K562 (cell line): ENCODE measurements at regions not wholly inside any gene's neighbourhood (a gene's known extent, or its start where the extent isn't known, plus 50 kb on each side); places are given as distances from the start of the nearest gene placed in this dataset.

Experiments used
- ATF1 ChIP-seq, 2 experiments: fragments of 450-650 bp in 1 of 2; IDR thresholded peaks; 2 replicates each; pipeline ENCODE4 v1.6.1; 2016; ENCODE audit warnings: missing compliant biosample characterization in 1 of 2, missing genetic modification characterization in 1 of 2
- CXXC5 ChIP-seq: fragments of 250-450 bp; sonication (Bioruptor Pico); IDR thresholded peaks from 2 replicates; pipeline ENCODE4 v1.8.0; 2022; ENCODE audit warnings: inconsistent platforms, mild to moderate bottlenecking, moderate library complexity
- DMBX1 ChIP-seq: fragments of 250-450 bp; sonication (Bioruptor Pico); IDR thresholded peaks from 2 replicates; pipeline ENCODE4 v1.8.0; 2022; ENCODE audit warnings: inconsistent platforms, mild to moderate bottlenecking, moderate library complexity, borderline replicate concordance
- EP300 ChIP-seq: IDR thresholded peaks from 2 replicates; pipeline ENCODE4 v1.6.1; 2012; ENCODE audit warnings: low read length, improper control_type of control experiment
- FOS ChIP-seq: IDR thresholded peaks from 3 replicates; pipeline ENCODE4 v1.6.1; 2011; ENCODE audit not compliant: insufficient read length; ENCODE audit errors: extremely low read depth
- HBP1 ChIP-seq: fragments of 450-650 bp; formaldehyde crosslinking; IDR thresholded peaks from 2 replicates; pipeline ENCODE4 v1.4.0; 2022; ENCODE audit warnings: missing genetic modification characterization
- HDAC2 ChIP-seq: fragments of 450-650 bp; IDR thresholded peaks from 2 replicates; pipeline ENCODE4 v1.6.1; 2016; ENCODE audit warnings: mild to moderate bottlenecking
- JUN ChIP-seq, 2 experiments: sonication (generic) in 1 of 2; formaldehyde crosslinking in 1 of 2; IDR thresholded peaks; 2 replicates each; pipeline versions ENCODE4 v1.6.1 to v1.8.0; 2012 to 2022; ENCODE audit warnings: borderline replicate concordance in 2 of 2, mild to moderate bottlenecking in 2 of 2, improper control_type of control experiment in 1 of 2, low read depth in 1 of 2, low read length in 1 of 2, missing genetic modification reagents in 1 of 2
- STAT5B ChIP-seq: fragments of 250-450 bp; sonication (Bioruptor Pico); IDR thresholded peaks from 2 replicates; pipeline ENCODE4 v1.8.0; 2021; ENCODE audit warnings: mild to moderate bottlenecking, inconsistent platforms
- TEAD2 ChIP-seq: fragments of 450-650 bp; IDR thresholded peaks from 2 replicates; pipeline ENCODE4 v1.6.1; 2016; ENCODE audit warnings: missing genetic modification characterization, control low read depth, missing compliant biosample characterization
- ZKSCAN1 ChIP-seq: fragments of 150-350 bp; IDR thresholded peaks from 2 replicates; pipeline ENCODE4 v1.6.1; 2016; ENCODE audit warnings: low read depth, low read length
- ZNF133 ChIP-seq: fragments of 250-450 bp; sonication (Bioruptor Pico); IDR thresholded peaks from 2 replicates; pipeline ENCODE4 v1.4.0; 2020; ENCODE audit warnings: mild to moderate bottlenecking
- TF ChIP-seq, protein P1 (sequence below), 3 experiments: IDR thresholded peaks in 2 of 3; conservative IDR thresholded peaks in 1 of 3; 2 replicates each; pipeline ENCODE4 v1.5.1; 2011 to 2012; ENCODE audit warnings: low read length in 3 of 3, mild to moderate bottlenecking in 3 of 3, control low read depth in 2 of 3, improper control_type of control experiment in 1 of 3, inconsistent platforms in 1 of 3, low read depth in 1 of 3, mixed read lengths in 1 of 3, moderate library complexity in 1 of 3; ENCODE audit not compliant: insufficient read depth in 2 of 3

DNA sequence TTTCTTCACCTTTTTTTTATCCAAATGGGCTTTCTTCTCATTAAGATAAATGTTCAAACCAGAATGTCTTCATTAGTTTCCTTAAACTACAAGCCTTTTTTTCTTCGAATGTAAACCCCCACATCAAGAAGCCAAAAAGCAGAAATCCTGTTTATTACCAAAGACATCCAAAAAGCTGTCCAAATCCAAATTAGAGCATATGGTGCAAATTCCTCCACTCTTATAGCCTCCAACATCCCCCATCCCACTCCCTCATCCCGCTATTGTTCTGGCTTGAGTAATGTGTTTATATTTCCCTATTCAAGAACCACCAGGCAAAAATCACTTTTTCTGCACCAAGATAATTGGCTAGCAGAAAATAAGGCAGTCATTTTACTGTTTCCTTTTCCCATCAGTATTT, 315.1 kb upstream of the ADGRL3 start:
- TF ChIP-seq FOS = no peak
- TF ChIP-seq HBP1 (CRISPR knock-in tag) = no peak
- TF ChIP-seq ZNF133 = no peak
- TF ChIP-seq HDAC2 = no peak
- no peak for TF ChIP-seq EP300
- TF ChIP-seq STAT5B = no peak
- TF ChIP-seq TEAD2 (tag) = no peak
- no peak for TF ChIP-seq CXXC5 (CRISPR knock-in tag)
- no peak for TF ChIP-seq ATF1 (CRISPR knock-in tag; IDR thresholded peaks at IDR 0.05)
- TF ChIP-seq ATF1 (tag; IDR thresholded peaks at IDR 0.05) = no peak
- TF ChIP-seq JUN (IDR thresholded peaks at IDR 0.05; ENCODE audit: borderline replicate concordance, low read depth, low read length) = no peak
- TF ChIP-seq JUN (CRISPR knock-in tag; IDR thresholded peaks at IDR 0.05; ENCODE audit: borderline replicate concordance) = no peak
- no peak for TF ChIP-seq DMBX1 (CRISPR knock-in tag)
- TF ChIP-seq, protein P1, sequence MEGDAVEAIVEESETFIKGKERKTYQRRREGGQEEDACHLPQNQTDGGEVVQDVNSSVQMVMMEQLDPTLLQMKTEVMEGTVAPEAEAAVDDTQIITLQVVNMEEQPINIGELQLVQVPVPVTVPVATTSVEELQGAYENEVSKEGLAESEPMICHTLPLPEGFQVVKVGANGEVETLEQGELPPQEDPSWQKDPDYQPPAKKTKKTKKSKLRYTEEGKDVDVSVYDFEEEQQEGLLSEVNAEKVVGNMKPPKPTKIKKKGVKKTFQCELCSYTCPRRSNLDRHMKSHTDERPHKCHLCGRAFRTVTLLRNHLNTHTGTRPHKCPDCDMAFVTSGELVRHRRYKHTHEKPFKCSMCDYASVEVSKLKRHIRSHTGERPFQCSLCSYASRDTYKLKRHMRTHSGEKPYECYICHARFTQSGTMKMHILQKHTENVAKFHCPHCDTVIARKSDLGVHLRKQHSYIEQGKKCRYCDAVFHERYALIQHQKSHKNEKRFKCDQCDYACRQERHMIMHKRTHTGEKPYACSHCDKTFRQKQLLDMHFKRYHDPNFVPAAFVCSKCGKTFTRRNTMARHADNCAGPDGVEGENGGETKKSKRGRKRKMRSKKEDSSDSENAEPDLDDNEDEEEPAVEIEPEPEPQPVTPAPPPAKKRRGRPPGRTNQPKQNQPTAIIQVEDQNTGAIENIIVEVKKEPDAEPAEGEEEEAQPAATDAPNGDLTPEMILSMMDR (IDR thresholded peaks at IDR 0.05 in 2 of 3, conservative IDR thresholded peaks at IDR 0.05 in 1 of 3; ENCODE audit: insufficient read depth in 2 of 3, low read depth in 1 of 3, low read length in 3 of 3) = no peak
- TF ChIP-seq ZKSCAN1 = no peak
